ENCODE measurements at regions not wholly inside any gene's neighbourhood (a gene's known extent, or its start where the extent isn't known, plus 50 kb on each side); places are given as distances from the start of the nearest gene placed in this dataset.
A peak's percentile ranks its signal among the peaks of the same experiment; 100 is the strongest.

- no peak for DNase-seq (ENCODE audit: low read depth)
Measured at GRCh38 chr13:85287528-85287927, 511.7 kb downstream of the SLITRK6 start.

GRCh38 chr13:85286081-85286480 is 513.1 kb downstream of the SLITRK6 start:
- DNase-seq (ENCODE audit: low read depth), result no peak

GRCh38 chr13:85284349-85284748 is 514.9 kb downstream of the SLITRK6 start:
- no peak for DNase-seq (ENCODE audit: low read depth)

- no peak for DNase-seq (ENCODE audit: low read depth)
Measured at GRCh38 chr13:85283408-85283807, 515.8 kb downstream of the SLITRK6 start.

- DNase-seq (ENCODE audit: low read depth), result no peak
Measured at GRCh38 chr13:85282876-85283275, 516.3 kb downstream of the SLITRK6 start.

GRCh38 chr13:85278851-85279250 is 520.4 kb downstream of the SLITRK6 start:
- DNase-seq (ENCODE audit: low read depth), result no peak

- DNase-seq (ENCODE audit: low read depth), result no peak
Measured at GRCh38 chr13:85277748-85278147, 521.5 kb downstream of the SLITRK6 start.

- DNase-seq (ENCODE audit: low read depth), result no peak
Measured at GRCh38 chr13:85266771-85267170, 532.4 kb downstream of the SLITRK6 start.

GRCh38 chr13:85266331-85266730 is 532.9 kb downstream of the SLITRK6 start:
- DNase-seq (ENCODE audit: low read depth), result no peak

GRCh38 chr13:85265296-85265695 is 533.9 kb downstream of the SLITRK6 start:
- DNase-seq (ENCODE audit: low read depth), result no peak

- DNase-seq (ENCODE audit: low read depth), result no peak
Measured at GRCh38 chr13:85262499-85262898, 536.7 kb downstream of the SLITRK6 start.

GRCh38 chr13:85261757-85262346 is 537.4 kb downstream of the SLITRK6 start:
- no peak for DNase-seq (ENCODE audit: low read depth)

GRCh38 chr13:85260896-85261295 is 538.3 kb downstream of the SLITRK6 start:
- DNase-seq (ENCODE audit: low read depth), result no peak

- no peak for DNase-seq (ENCODE audit: low read depth)
Measured at GRCh38 chr13:85255978-85256377, 543.2 kb downstream of the SLITRK6 start.

GRCh38 chr13:85254641-85255040 is 544.6 kb downstream of the SLITRK6 start:
- no peak for DNase-seq (ENCODE audit: low read depth)

GRCh38 chr13:85249151-85249550 is 550.1 kb downstream of the SLITRK6 start:
- no peak for DNase-seq (ENCODE audit: low read depth)

- DNase-seq (ENCODE audit: low read depth), result no peak
Measured at GRCh38 chr13:85247780-85248179, 551.4 kb downstream of the SLITRK6 start.

- no peak for DNase-seq (ENCODE audit: low read depth)
Measured at GRCh38 chr13:85243831-85244230, 555.4 kb downstream of the SLITRK6 start.

- DNase-seq (ENCODE audit: low read depth), result no peak
Measured at GRCh38 chr13:85241060-85241459, 558.2 kb downstream of the SLITRK6 start.

GRCh38 chr13:85236413-85236812 is 562.8 kb downstream of the SLITRK6 start:
- DNase-seq (ENCODE audit: low read depth), result peak; percentile 39

- DNase-seq (ENCODE audit: low read depth), result no peak
Measured at GRCh38 chr13:85230691-85231093, 568.5 kb downstream of the SLITRK6 start.

- DNase-seq (ENCODE audit: low read depth), result no peak
Measured at GRCh38 chr13:85228692-85229091, 570.5 kb downstream of the SLITRK6 start.

- no peak for DNase-seq (ENCODE audit: low read depth)
Measured at GRCh38 chr13:85223883-85224656, 575.1 kb downstream of the SLITRK6 start.

- DNase-seq (ENCODE audit: low read depth), result no peak
Measured at GRCh38 chr13:85216576-85216975, 582.6 kb downstream of the SLITRK6 start.

Data from fibroblast of the conjunctiva (primary cell).